ENCODE measurements at regions not wholly inside any gene's neighbourhood (a gene's known extent, or its start where the extent isn't known, plus 50 kb on each side); places are given as distances from the start of the nearest gene placed in this dataset.

- Histone ChIP-seq H2AFZ (replicated peaks; ENCODE audit: low read length, poor library complexity) (no peak overlapping the region), H2AK5ac (ENCODE audit: low read depth, low read length) (no peak overlapping the region), H3K4me2 (ENCODE audit: low read depth, low read length) (no peak overlapping the region), H3K9me1 (ENCODE audit: insufficient read depth, low read length) (no peaks in the 10 kb centered on the region), H4K91ac (ENCODE audit: insufficient read depth, low read depth, low read length) (no peak overlapping the region), H4K5ac (ENCODE audit: low read depth, low read length) (no peak overlapping the region), H3K4me3 (ENCODE audit: insufficient read depth, low read depth, low read length) (no peak overlapping the region), H2BK120ac (ENCODE audit: low read depth, low read length) (no peak overlapping the region), H3K18ac (ENCODE audit: low read depth, low read length) (no peak overlapping the region), H3K56ac (ENCODE audit: extremely low read depth, insufficient read depth, low read length) (no peak overlapping the region), H3K9ac (ENCODE audit: low read depth, low read length) (no peak overlapping the region), H2AK9ac (replicated peaks; ENCODE audit: low read depth, low read length, poor library complexity) (no peak overlapping the region), H2BK20ac (ENCODE audit: low read depth, low read length) (no peak overlapping the region), H2BK15ac (ENCODE audit: low read depth, low read length) (no peak overlapping the region), H3K14ac (replicated peaks; ENCODE audit: low read depth, low read length) (no peak overlapping the region), H3K27ac (ENCODE audit: insufficient read depth, low read length) (no peak overlapping the region), H3K9me3 (ENCODE audit: control insufficient read depth, insufficient read depth, low read length) (peaks cover 19% of the 10 kb centered on the region), H3K4me1 (ENCODE audit: control insufficient read depth, insufficient read depth, low read length) (no peaks in the 10 kb centered on the region), H4K8ac (ENCODE audit: low read depth in 2 of 2, low read length in 2 of 2) (no peak overlapping the region), H3K79me1 (ENCODE audit: low read depth in 1 of 2, low read length in 2 of 2) (no peaks in the 10 kb centered on the region), H4K20me1 (ENCODE audit: insufficient read depth, low read length) (no peaks in the 10 kb centered on the region), H3K4ac (ENCODE audit: low read depth, low read length) (no peak overlapping the region), H3K23ac (ENCODE audit: low read depth, low read length) (no peak overlapping the region), H3K27me3 (ENCODE audit: control insufficient read depth, insufficient read depth, low read length) (no peaks in the 10 kb centered on the region), H3K36me3 (ENCODE audit: control insufficient read depth, insufficient read depth, low read length) (no peaks in the 10 kb centered on the region), H2BK5ac (ENCODE audit: low read depth, low read length, poor library complexity, severe bottlenecking) (no peak overlapping the region)
- dilution Hi-C loops (cut with HindIII; ENCODE audit: low sequenced_read_pairs, unreplicated experiment) (no loop called here), in situ Hi-C loops (cut with MboI; ENCODE audit: low sequenced_read_pairs) (no loop called here), intact Hi-C loops (cut with micrococcal nuclease) (no loop called here)
- ChIA-PET CTCF (no interaction called here), POLR2A (ENCODE audit: unreplicated experiment) (no interaction called here)
- TF ChIP-seq MAFK (IDR thresholded peaks at IDR 0.05; ENCODE audit: low read depth, low read length): no peak
- no peak for TF ChIP-seq RAD21 (IDR thresholded peaks at IDR 0.05; ENCODE audit: low read length)
- no peak for TF ChIP-seq BHLHE40 (IDR thresholded peaks at IDR 0.05; ENCODE audit: low read depth, low read length)
- TF ChIP-seq, protein P1, sequence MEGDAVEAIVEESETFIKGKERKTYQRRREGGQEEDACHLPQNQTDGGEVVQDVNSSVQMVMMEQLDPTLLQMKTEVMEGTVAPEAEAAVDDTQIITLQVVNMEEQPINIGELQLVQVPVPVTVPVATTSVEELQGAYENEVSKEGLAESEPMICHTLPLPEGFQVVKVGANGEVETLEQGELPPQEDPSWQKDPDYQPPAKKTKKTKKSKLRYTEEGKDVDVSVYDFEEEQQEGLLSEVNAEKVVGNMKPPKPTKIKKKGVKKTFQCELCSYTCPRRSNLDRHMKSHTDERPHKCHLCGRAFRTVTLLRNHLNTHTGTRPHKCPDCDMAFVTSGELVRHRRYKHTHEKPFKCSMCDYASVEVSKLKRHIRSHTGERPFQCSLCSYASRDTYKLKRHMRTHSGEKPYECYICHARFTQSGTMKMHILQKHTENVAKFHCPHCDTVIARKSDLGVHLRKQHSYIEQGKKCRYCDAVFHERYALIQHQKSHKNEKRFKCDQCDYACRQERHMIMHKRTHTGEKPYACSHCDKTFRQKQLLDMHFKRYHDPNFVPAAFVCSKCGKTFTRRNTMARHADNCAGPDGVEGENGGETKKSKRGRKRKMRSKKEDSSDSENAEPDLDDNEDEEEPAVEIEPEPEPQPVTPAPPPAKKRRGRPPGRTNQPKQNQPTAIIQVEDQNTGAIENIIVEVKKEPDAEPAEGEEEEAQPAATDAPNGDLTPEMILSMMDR (conservative IDR thresholded peaks at IDR 0.05; ENCODE audit: low read depth, low read length): no peak
- TF ChIP-seq SMC3 (IDR thresholded peaks at IDR 0.05; ENCODE audit: low read depth, low read length): no peak
- no TSS peak for BruUV-seq (replicated peaks)
- no peak for DNase-seq
- ATAC-seq (ENCODE audit: low read depth): no peak
These were observed 467.5 kb downstream of the GPAM start for GRCh38 chr10:111716032-111716431.
